ENCODE measurements at regions not wholly inside any gene's neighbourhood (a gene's known extent, or its start where the extent isn't known, plus 50 kb on each side); places are given as distances from the start of the nearest gene placed in this dataset.

DNA sequence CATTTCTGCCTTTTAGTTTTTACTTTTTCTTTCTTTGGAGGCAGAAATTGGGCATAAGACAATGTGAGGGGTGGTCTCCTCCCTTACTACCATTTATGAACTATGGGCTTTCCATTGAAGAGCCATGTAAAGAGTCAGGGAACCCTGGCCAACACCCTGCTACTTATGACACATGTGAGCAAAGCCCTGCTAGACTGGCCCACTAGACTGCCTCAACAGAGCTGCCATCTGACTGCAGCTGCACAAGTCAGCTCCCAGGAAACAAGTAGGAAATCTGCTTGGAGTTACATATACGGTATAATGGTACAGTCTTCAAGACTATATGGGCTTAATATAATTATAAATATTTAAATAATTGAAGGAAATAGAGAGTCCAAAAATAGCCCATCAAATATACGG is 816.8 kb downstream of the TRIB2 start:
- TF ChIP-seq CTCF (IDR thresholded peaks at IDR 0.05; ENCODE audit: borderline replicate concordance, extremely low read depth, low read length, poor library complexity, severe bottlenecking), result no peak
- TF ChIP-seq EZH2 (IDR thresholded peaks at IDR 0.05; ENCODE audit: borderline replicate concordance, low read depth, low read length, severe bottlenecking), result no peak
